Heart left ventricle (tissue), 13 donors: ENCODE measurements at regions not wholly inside any gene's neighbourhood (a gene's known extent, or its start where the extent isn't known, plus 50 kb on each side); places are given as distances from the start of the nearest gene placed in this dataset.

Experiments
- POLR2A ChIP-seq, 2 donors: fragments of 450-650 bp; IDR thresholded peaks; one replicate each; pipeline ENCODE4 v1.6.1; 2017; ENCODE audit warnings: antibody characterized with exemption in 2 of 2, mild to moderate bottlenecking in 2 of 2, moderate library complexity in 2 of 2
- TF ChIP-seq, protein P1 (sequence below), 12 donors: fragments of 200-600 bp; sonication (generic) in 4 of 12; IDR thresholded peaks; one replicate each; pipeline versions ENCODE4 v1.5.0 to v1.8.0; 2018 to 2022; ENCODE audit warnings: antibody characterized with exemption in 12 of 12, mild to moderate bottlenecking in 5 of 12
- donor health status: ischemic (EF 13 %, LVEDD 7.1; RV severe dilation, severe dysfunction).
- donor health status: DM: no; HTN: yes; CAD: no.
- donor health status: DM: no; HTN: no; CAD: no.
- donor health status: ischemic (EF 25% LVEDD 6.9; RV normal size, moderate dysfunction).
- donor health status: ischemic (EF 25% LVEDD 5.7; RV mildly dilated, moderate dysfunction).
- donor health status: ischemic (EF 35%, LVEDD 5.7; RV mildly dilated, moderate dysfunction).
- donor health status: nonischemic (EF 11% LVEDD 7.7; RV severe dilation, severe dysfunction).
- donor health status: DM: yes; HTN: yes; CAD: no.
- donor health status: PGD.
- donor health status: ischemic (EF 29% LVEDD 5.4; RV normal size, mild dysfunction).
- donor health status: nonischemic (EF 23%, LVEDD 6.1; RV moderate dilation, normal function).

DNA sequence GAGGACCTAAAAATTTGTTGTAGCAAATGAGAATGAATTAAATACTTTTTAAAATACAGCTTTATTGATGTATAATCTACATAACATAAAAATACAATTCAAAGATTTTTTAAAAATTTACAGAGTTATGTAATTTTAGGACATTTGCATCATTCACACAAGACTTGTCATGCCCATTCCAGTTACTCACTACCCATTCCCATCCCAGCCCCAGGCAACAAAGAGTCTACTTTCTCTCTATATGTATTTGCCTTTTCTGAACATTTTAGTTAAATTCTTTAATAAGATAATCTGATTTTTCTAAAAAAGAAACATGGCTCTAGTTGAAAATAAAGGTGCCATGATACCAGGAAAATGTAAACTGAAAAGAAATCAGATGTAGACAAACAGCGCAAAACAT lies 354.2 kb downstream of the PMP22 start:
- TF ChIP-seq, protein P1, sequence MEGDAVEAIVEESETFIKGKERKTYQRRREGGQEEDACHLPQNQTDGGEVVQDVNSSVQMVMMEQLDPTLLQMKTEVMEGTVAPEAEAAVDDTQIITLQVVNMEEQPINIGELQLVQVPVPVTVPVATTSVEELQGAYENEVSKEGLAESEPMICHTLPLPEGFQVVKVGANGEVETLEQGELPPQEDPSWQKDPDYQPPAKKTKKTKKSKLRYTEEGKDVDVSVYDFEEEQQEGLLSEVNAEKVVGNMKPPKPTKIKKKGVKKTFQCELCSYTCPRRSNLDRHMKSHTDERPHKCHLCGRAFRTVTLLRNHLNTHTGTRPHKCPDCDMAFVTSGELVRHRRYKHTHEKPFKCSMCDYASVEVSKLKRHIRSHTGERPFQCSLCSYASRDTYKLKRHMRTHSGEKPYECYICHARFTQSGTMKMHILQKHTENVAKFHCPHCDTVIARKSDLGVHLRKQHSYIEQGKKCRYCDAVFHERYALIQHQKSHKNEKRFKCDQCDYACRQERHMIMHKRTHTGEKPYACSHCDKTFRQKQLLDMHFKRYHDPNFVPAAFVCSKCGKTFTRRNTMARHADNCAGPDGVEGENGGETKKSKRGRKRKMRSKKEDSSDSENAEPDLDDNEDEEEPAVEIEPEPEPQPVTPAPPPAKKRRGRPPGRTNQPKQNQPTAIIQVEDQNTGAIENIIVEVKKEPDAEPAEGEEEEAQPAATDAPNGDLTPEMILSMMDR (IDR thresholded peaks at IDR 0.05), result no peak
- TF ChIP-seq POLR2A (IDR thresholded peaks at IDR 0.05), result no peak
